ENCODE measurements at regions not wholly inside any gene's neighbourhood (a gene's known extent, or its start where the extent isn't known, plus 50 kb on each side); places are given as distances from the start of the nearest gene placed in this dataset.

- H3K27ac Mint-ChIP-seq = no peak overlapping the region
- no peaks in the 10 kb centered on the region for H3K27me3 Mint-ChIP-seq (ENCODE audit: low read depth)
- peaks cover 22% of the 10 kb centered on the region for H3K36me3 Mint-ChIP-seq (ENCODE audit: low read depth)
- peaks cover 35% of the 10 kb centered on the region for H3K9me3 Mint-ChIP-seq
- peaks cover 8% of the 10 kb centered on the region for H3K4me1 Mint-ChIP-seq
- no peak for TF ChIP-seq CTCF (IDR thresholded peaks at IDR 0.05; ENCODE audit: unreplicated experiment in 3 of 3)
- H3K4me3 Mint-ChIP-seq = no peak overlapping the region
Observed at GRCh38 chr15:56811586-56811985, 78.3 kb upstream of the ZNF280D start.

- TF ChIP-seq CTCF (IDR thresholded peaks at IDR 0.05; ENCODE audit: unreplicated experiment in 3 of 3) = no peak
- Mint-ChIP-seq H3K27me3 (ENCODE audit: low read depth) (no peaks in the 10 kb centered on the region), H3K36me3 (ENCODE audit: low read depth) (peaks cover 22% of the 10 kb centered on the region), H3K27ac (no peak overlapping the region), H3K4me1 (peaks cover 17% of the 10 kb centered on the region), H3K9me3 (peaks cover 32% of the 10 kb centered on the region), H3K4me3 (no peak overlapping the region)
Observed at GRCh38 chr15:56808160-56808559, 74.9 kb upstream of the ZNF280D start.

GRCh38 chr15:56806148-56806536 lies 72.8 kb upstream of the ZNF280D start:
- Mint-ChIP-seq H3K9me3 (peaks cover 32% of the 10 kb centered on the region), H3K4me3 (no peak overlapping the region), H3K36me3 (ENCODE audit: low read depth) (peaks cover 22% of the 10 kb centered on the region), H3K27ac (peak overlapping the region in 1 of 3 experiments; percentile 39), H3K27me3 (ENCODE audit: low read depth) (peaks cover 3% of the 10 kb centered on the region), H3K4me1 (peaks cover 20% of the 10 kb centered on the region)
- no peak for TF ChIP-seq CTCF (IDR thresholded peaks at IDR 0.05; ENCODE audit: unreplicated experiment in 3 of 3)

- peak overlapping the region in 1 of 3 experiments; percentile 43 for H3K27ac Mint-ChIP-seq
- H3K9me3 Mint-ChIP-seq = peaks cover 27% of the 10 kb centered on the region
- H3K36me3 Mint-ChIP-seq (ENCODE audit: low read depth) = peaks cover 17% of the 10 kb centered on the region
- no peak overlapping the region for H3K4me3 Mint-ChIP-seq
- H3K27me3 Mint-ChIP-seq (ENCODE audit: low read depth) = peaks cover 3% of the 10 kb centered on the region
- H3K4me1 Mint-ChIP-seq = peaks cover 20% of the 10 kb centered on the region
- TF ChIP-seq CTCF (IDR thresholded peaks at IDR 0.05; ENCODE audit: unreplicated experiment in 3 of 3) = no peak
Observed at GRCh38 chr15:56805466-56806147, 72.3 kb upstream of the ZNF280D start.

GRCh38 chr15:56804938-56805337 lies 71.6 kb upstream of the ZNF280D start:
- peaks cover 20% of the 10 kb centered on the region for H3K4me1 Mint-ChIP-seq
- peaks cover 23% of the 10 kb centered on the region for H3K9me3 Mint-ChIP-seq
- peaks cover 16% of the 10 kb centered on the region for H3K36me3 Mint-ChIP-seq (ENCODE audit: low read depth)
- H3K27ac Mint-ChIP-seq = peak overlapping the region in 1 of 3 experiments; percentile 43
- TF ChIP-seq CTCF (IDR thresholded peaks at IDR 0.05; ENCODE audit: unreplicated experiment in 3 of 3) = no peak
- no peak overlapping the region for H3K4me3 Mint-ChIP-seq
- H3K27me3 Mint-ChIP-seq (ENCODE audit: low read depth) = peaks cover 3% of the 10 kb centered on the region

GRCh38 chr15:56804279-56804678 lies 71.0 kb upstream of the ZNF280D start:
- H3K9me3 Mint-ChIP-seq = peaks cover 20% of the 10 kb centered on the region
- H3K27ac Mint-ChIP-seq = peak overlapping the region; percentile 18 to 43 (median 39)
- H3K4me1 Mint-ChIP-seq = peaks cover 20% of the 10 kb centered on the region
- H3K27me3 Mint-ChIP-seq (ENCODE audit: low read depth) = peaks cover 3% of the 10 kb centered on the region
- no peak for TF ChIP-seq CTCF (IDR thresholded peaks at IDR 0.05; ENCODE audit: unreplicated experiment in 3 of 3)
- peaks cover 16% of the 10 kb centered on the region for H3K36me3 Mint-ChIP-seq (ENCODE audit: low read depth)
- H3K4me3 Mint-ChIP-seq = no peak overlapping the region
